Common myeloid progenitor, CD34-positive (primary cell): ENCODE measurements at regions not wholly inside any gene's neighbourhood (a gene's known extent, or its start where the extent isn't known, plus 50 kb on each side); places are given as distances from the start of the nearest gene placed in this dataset.

Experiments
- CTCF ChIA-PET: fragments of 350-600 bp; sonication (Branson Sonifier 250); formaldehyde crosslinking; loops from one replicate; lab custom pipeline; 2021; ENCODE audit warnings: antibody characterized with exemption; lab: Charles Lee
- POLR2A ChIA-PET: fragments of 350-600 bp; sonication (Branson Sonifier 250); formaldehyde crosslinking; loops from one replicate; lab custom pipeline; 2021; ENCODE audit warnings: antibody characterized with exemption; lab: Charles Lee
- DNase-seq, 3 donors: peaks; one replicate each; pipeline versions ENCODE4 v3.0.0 to v3.0.0-alpha.2; 2013
- H3K27ac ChIP-seq, 2 experiments: 1 replicate in 1 of 2; 2 replicates in 1 of 2; pipeline ENCODE4 v1.7.0; 2013; ENCODE audit warnings: inconsistent platforms in 2 of 2, low read length in 2 of 2, mild to moderate bottlenecking in 2 of 2, low read depth in 1 of 2, moderate library complexity in 1 of 2; ENCODE audit not compliant: severe bottlenecking in 2 of 2, insufficient read depth in 1 of 2, poor library complexity in 1 of 2
- H3K27me3 ChIP-seq, 5 experiments: replicated peaks in 2 of 5; 1 replicate in 3 of 5; 2 replicates in 2 of 5; pipeline versions ENCODE4 v1.6.1 to v1.7.0; 2013; ENCODE audit warnings: low read length in 4 of 5, mild to moderate bottlenecking in 2 of 5, moderate library complexity in 2 of 5, inconsistent platforms in 1 of 5; ENCODE audit not compliant: insufficient read depth in 5 of 5, control insufficient read depth in 4 of 5
- H3K36me3 ChIP-seq, 4 experiments: 1 replicate in 2 of 4; 2 replicates in 2 of 4; pipeline versions ENCODE4 v1.6.1 to v1.7.0; 2013; ENCODE audit warnings: low read length in 3 of 4, control low read depth in 1 of 4, mild to moderate bottlenecking in 1 of 4; ENCODE audit not compliant: control insufficient read depth in 4 of 4, insufficient read depth in 4 of 4
- H3K4me1 ChIP-seq, 4 experiments: 1 replicate in 3 of 4; 2 replicates in 1 of 4; pipeline versions ENCODE4 v1.6.1 to v1.7.1; 2013; ENCODE audit warnings: low read length in 3 of 4, mild to moderate bottlenecking in 3 of 4, control low read depth in 1 of 4, inconsistent platforms in 1 of 4, moderate library complexity in 1 of 4; ENCODE audit not compliant: control insufficient read depth in 4 of 4, insufficient read depth in 4 of 4; ENCODE audit errors: control extremely low read depth in 1 of 4
- H3K4me3 ChIP-seq, 7 experiments: 1 replicate in 4 of 7; 2 replicates in 3 of 7; pipeline versions ENCODE4 v1.5.1 to v1.7.0; 2013; ENCODE audit warnings: mild to moderate bottlenecking in 7 of 7, low read length in 6 of 7, moderate library complexity in 6 of 7, inconsistent platforms in 2 of 7, low read depth in 2 of 7, control low read depth in 1 of 7; ENCODE audit not compliant: insufficient read depth in 4 of 7, control insufficient read depth in 1 of 7; ENCODE audit errors: extremely low read depth in 1 of 7
- H3K9me3 ChIP-seq, 5 experiments: 1 replicate in 4 of 5; 2 replicates in 1 of 5; pipeline versions ENCODE4 v1.6.1 to v1.7.1; 2013; ENCODE audit warnings: low read length in 4 of 5, mild to moderate bottlenecking in 2 of 5, inconsistent platforms in 1 of 5, low read depth in 1 of 5, moderate library complexity in 1 of 5; ENCODE audit not compliant: control insufficient read depth in 4 of 5, insufficient read depth in 2 of 5; ENCODE audit errors: control extremely low read depth in 1 of 5
- WGBS: methylation state at CpG from one replicate; pipeline ENCODE4 v1.1.5; 2013; ENCODE audit not compliant: insufficient coverage; 5-methylcytosine and 5-hydroxymethylcytosine counted together

GRCh38 chr5:155908543-155908942 is 418.4 kb upstream of the SGCD start:
- no peaks in the 10 kb centered on the region for H3K36me3 ChIP-seq
- CTCF ChIA-PET, result no interaction called here
- H3K27me3 ChIP-seq, result no peaks in the 10 kb centered on the region
- WGBS, result 90% methylated on average over 4 of the region's 5 CpGs
- POLR2A ChIA-PET, result no interaction called here
- no peaks in the 10 kb centered on the region for H3K4me1 ChIP-seq
- DNase-seq, result no peak
- H3K4me3 ChIP-seq, result no peak overlapping the region
- H3K9me3 ChIP-seq, result no peaks in the 10 kb centered on the region
- H3K27ac ChIP-seq, result no peak overlapping the region

- CTCF ChIA-PET, result no interaction called here
- WGBS, result 92% methylated on average over 2 of the region's 5 CpGs
Observed at GRCh38 chr5:155912291-155912690, 414.7 kb upstream of the SGCD start.

GRCh38 chr5:155914766-155915165 is 412.2 kb upstream of the SGCD start:
- ChIA-PET POLR2A (no interaction called here), CTCF (no interaction called here)
- Histone ChIP-seq H3K4me3 (no peak overlapping the region), H3K4me1 (no peaks in the 10 kb centered on the region), H3K36me3 (no peaks in the 10 kb centered on the region), H3K27ac (no peak overlapping the region), H3K27me3 (no peaks in the 10 kb centered on the region), H3K9me3 (no peaks in the 10 kb centered on the region)
- no peak for DNase-seq

More at GRCh38 chr5:155912291-155912690, 414.7 kb upstream of the SGCD start:
- no peak for DNase-seq
- no peaks in the 10 kb centered on the region for H3K4me1 ChIP-seq
- no peaks in the 10 kb centered on the region for H3K9me3 ChIP-seq
- H3K27me3 ChIP-seq, result no peaks in the 10 kb centered on the region
- POLR2A ChIA-PET, result no interaction called here
- no peak overlapping the region for H3K27ac ChIP-seq
- no peak overlapping the region for H3K4me3 ChIP-seq
- no peaks in the 10 kb centered on the region for H3K36me3 ChIP-seq

- Histone ChIP-seq H3K4me3 (no peak overlapping the region), H3K27ac (no peak overlapping the region), H3K4me1 (no peaks in the 10 kb centered on the region), H3K27me3 (no peaks in the 10 kb centered on the region), H3K9me3 (no peaks in the 10 kb centered on the region), H3K36me3 (no peaks in the 10 kb centered on the region)
- no peak for DNase-seq
- ChIA-PET CTCF (no interaction called here), POLR2A (no interaction called here)
- WGBS, result 100% methylated on average over 1 of the region's 3 CpGs
Observed at GRCh38 chr5:155915601-155916000, 411.4 kb upstream of the SGCD start.

- H3K27ac ChIP-seq, result no peak overlapping the region
- no peaks in the 10 kb centered on the region for H3K9me3 ChIP-seq
- no peak overlapping the region for H3K4me3 ChIP-seq
- 100% methylated on average over 1 of the region's 2 CpGs for WGBS
- no peaks in the 10 kb centered on the region for H3K27me3 ChIP-seq
- H3K4me1 ChIP-seq, result no peaks in the 10 kb centered on the region
- POLR2A ChIA-PET, result no interaction called here
- DNase-seq, result no peak
- CTCF ChIA-PET, result no interaction called here
- H3K36me3 ChIP-seq, result no peaks in the 10 kb centered on the region
Observed at GRCh38 chr5:155919126-155919525, 407.8 kb upstream of the SGCD start.

- H3K9me3 ChIP-seq, result no peaks in the 10 kb centered on the region
- POLR2A ChIA-PET, result no interaction called here
- CTCF ChIA-PET, result no interaction called here
- H3K27me3 ChIP-seq, result no peaks in the 10 kb centered on the region
- H3K4me1 ChIP-seq, result no peaks in the 10 kb centered on the region
- no peak for DNase-seq
- 86% methylated on average over 2 of the region's 2 CpGs for WGBS
- no peak overlapping the region for H3K27ac ChIP-seq
- H3K36me3 ChIP-seq, result no peaks in the 10 kb centered on the region
- no peak overlapping the region for H3K4me3 ChIP-seq
Observed at GRCh38 chr5:155919725-155920124, 407.2 kb upstream of the SGCD start.

- WGBS, result 81% methylated on average over 3 of the region's 3 CpGs
- CTCF ChIA-PET, result no interaction called here
- POLR2A ChIA-PET, result no interaction called here
Observed at GRCh38 chr5:155921621-155922020, 405.3 kb upstream of the SGCD start.

More at GRCh38 chr5:155921621-155922020, 405.3 kb upstream of the SGCD start:
- Histone ChIP-seq H3K27me3 (no peaks in the 10 kb centered on the region), H3K4me1 (no peaks in the 10 kb centered on the region), H3K4me3 (no peak overlapping the region), H3K27ac (no peak overlapping the region), H3K9me3 (no peaks in the 10 kb centered on the region), H3K36me3 (no peaks in the 10 kb centered on the region)
- no peak for DNase-seq
